Heart left ventricle (tissue), 13 donors: ENCODE measurements at regions not wholly inside any gene's neighbourhood (a gene's known extent, or its start where the extent isn't known, plus 50 kb on each side); places are given as distances from the start of the nearest gene placed in this dataset.

Experiments
- POLR2A ChIP-seq, 2 donors: fragments of 450-650 bp; IDR thresholded peaks; one replicate each; pipeline ENCODE4 v1.6.1; 2017; ENCODE audit warnings: antibody characterized with exemption in 2 of 2, mild to moderate bottlenecking in 2 of 2, moderate library complexity in 2 of 2
- TF ChIP-seq, protein P1 (sequence below), 12 donors: fragments of 200-600 bp; sonication (generic) in 4 of 12; IDR thresholded peaks; one replicate each; pipeline versions ENCODE4 v1.5.0 to v1.8.0; 2018 to 2022; ENCODE audit warnings: antibody characterized with exemption in 12 of 12, mild to moderate bottlenecking in 5 of 12
- donor health status: ischemic (EF 13 %, LVEDD 7.1; RV severe dilation, severe dysfunction).
- donor health status: DM: no; HTN: yes; CAD: no.
- donor health status: DM: no; HTN: no; CAD: no.
- donor health status: ischemic (EF 25% LVEDD 6.9; RV normal size, moderate dysfunction).
- donor health status: ischemic (EF 25% LVEDD 5.7; RV mildly dilated, moderate dysfunction).
- donor health status: ischemic (EF 35%, LVEDD 5.7; RV mildly dilated, moderate dysfunction).
- donor health status: nonischemic (EF 11% LVEDD 7.7; RV severe dilation, severe dysfunction).
- donor health status: DM: yes; HTN: yes; CAD: no.
- donor health status: PGD.
- donor health status: ischemic (EF 29% LVEDD 5.4; RV normal size, mild dysfunction).
- donor health status: nonischemic (EF 23%, LVEDD 6.1; RV moderate dilation, normal function).

DNA sequence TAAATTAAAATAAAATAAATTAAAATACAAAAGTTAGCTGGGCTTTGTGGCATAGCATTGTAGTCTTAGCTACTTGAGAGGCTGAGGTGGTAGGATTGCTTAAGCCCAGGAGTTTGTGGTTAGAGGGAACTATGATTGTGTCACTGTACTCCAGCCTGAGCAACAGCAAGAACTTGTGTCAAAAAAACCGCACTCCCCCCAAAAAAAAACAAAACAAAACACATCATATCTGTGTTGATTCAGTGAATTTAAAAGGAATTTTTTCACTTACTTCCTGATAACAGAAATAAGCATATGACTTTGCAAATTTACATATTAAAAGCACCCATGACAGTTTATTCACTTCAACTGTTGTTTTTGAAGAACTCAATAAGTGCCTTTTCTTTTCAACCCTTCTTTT is 68.1 kb upstream of the PELI1 start:
- TF ChIP-seq POLR2A (IDR thresholded peaks at IDR 0.05): no peak
- TF ChIP-seq, protein P1, sequence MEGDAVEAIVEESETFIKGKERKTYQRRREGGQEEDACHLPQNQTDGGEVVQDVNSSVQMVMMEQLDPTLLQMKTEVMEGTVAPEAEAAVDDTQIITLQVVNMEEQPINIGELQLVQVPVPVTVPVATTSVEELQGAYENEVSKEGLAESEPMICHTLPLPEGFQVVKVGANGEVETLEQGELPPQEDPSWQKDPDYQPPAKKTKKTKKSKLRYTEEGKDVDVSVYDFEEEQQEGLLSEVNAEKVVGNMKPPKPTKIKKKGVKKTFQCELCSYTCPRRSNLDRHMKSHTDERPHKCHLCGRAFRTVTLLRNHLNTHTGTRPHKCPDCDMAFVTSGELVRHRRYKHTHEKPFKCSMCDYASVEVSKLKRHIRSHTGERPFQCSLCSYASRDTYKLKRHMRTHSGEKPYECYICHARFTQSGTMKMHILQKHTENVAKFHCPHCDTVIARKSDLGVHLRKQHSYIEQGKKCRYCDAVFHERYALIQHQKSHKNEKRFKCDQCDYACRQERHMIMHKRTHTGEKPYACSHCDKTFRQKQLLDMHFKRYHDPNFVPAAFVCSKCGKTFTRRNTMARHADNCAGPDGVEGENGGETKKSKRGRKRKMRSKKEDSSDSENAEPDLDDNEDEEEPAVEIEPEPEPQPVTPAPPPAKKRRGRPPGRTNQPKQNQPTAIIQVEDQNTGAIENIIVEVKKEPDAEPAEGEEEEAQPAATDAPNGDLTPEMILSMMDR (IDR thresholded peaks at IDR 0.05): no peak
